PC-3 (cell line): ENCODE measurements at regions not wholly inside any gene's neighbourhood (a gene's known extent, or its start where the extent isn't known, plus 50 kb on each side); places are given as distances from the start of the nearest gene placed in this dataset.

ENCODE experiments used
- ATAC-seq: fragments of 200-7000 bp; cut with Tn5 transposase; 2 replicates; pipeline ENCODE4 v1.9.1; 2020; ENCODE audit warnings: mild to moderate bottlenecking, moderate library complexity
- BruUV-seq: library from RNA; stranded (reverse); fragments of 400-500 nt; replicated peaks from 2 replicates; lab custom pipeline; 2021; lab: Mats Ljungman, UMichigan
- CTCF ChIA-PET: fragments of 300-600 bp; sonication (Branson Sonifier 250); formaldehyde crosslinking; loops from one replicate; lab custom pipeline; 2022; ENCODE audit warnings: antibody characterized with exemption; lab: Charles Lee
- POLR2A ChIA-PET: fragments of 300-600 bp; sonication (Branson Sonifier 250); formaldehyde crosslinking; loops from one replicate; lab custom pipeline; 2022; ENCODE audit warnings: antibody characterized with exemption; ENCODE audit not compliant: unreplicated experiment; lab: Charles Lee
- DNase-seq: peaks from one replicate; pipeline ENCODE4 v3.0.0-alpha.2; 2015
- H2AFZ ChIP-seq: fragments of 300-600 bp; sonication (generic); 2 replicates; pipeline ENCODE4 v1.6.0; 2016; ENCODE audit warnings: antibody characterized with exemption, low read length
- H3F3A ChIP-seq: fragments of 300-600 bp; sonication (generic); one replicate; pipeline ENCODE4 v1.6.0; 2017; ENCODE audit warnings: antibody characterized with exemption, low read length, control low read depth, mild to moderate bottlenecking; ENCODE audit not compliant: unreplicated experiment
- H3K27ac ChIP-seq: fragments of 300-600 bp; sonication (generic); 2 replicates; pipeline ENCODE4 v1.5.1; 2016; ENCODE audit warnings: mild to moderate bottlenecking, low read length
- H3K27me3 ChIP-seq: fragments of 300-600 bp; sonication (generic); 2 replicates; pipeline ENCODE4 v1.6.1; 2016; ENCODE audit warnings: low read length, mixed read lengths
- H3K36me3 ChIP-seq: fragments of 300-600 bp; sonication (generic); 2 replicates; pipeline ENCODE4 v1.6.1; 2016; ENCODE audit warnings: low read depth, mixed run types, low read length, mixed read lengths
- H3K4me1 ChIP-seq: fragments of 300-600 bp; sonication (generic); 2 replicates; pipeline ENCODE4 v1.5.1; 2016; ENCODE audit warnings: low read length; ENCODE audit not compliant: insufficient read depth
- H3K4me2 ChIP-seq: fragments of 300-600 bp; sonication (generic); 2 replicates; pipeline ENCODE4 v1.6.0; 2016; ENCODE audit warnings: low read length
- H3K4me3 ChIP-seq: fragments of 300-600 bp; sonication (generic); 2 replicates; pipeline ENCODE4 v1.5.1; 2016; ENCODE audit warnings: mild to moderate bottlenecking, low read length, mixed read lengths
- H3K79me2 ChIP-seq: fragments of 300-600 bp; sonication (generic); 2 replicates; pipeline ENCODE4 v1.6.1; 2017; ENCODE audit warnings: low read length, mixed read lengths
- H3K9ac ChIP-seq: fragments of 300-600 bp; sonication (generic); 2 replicates; pipeline ENCODE4 v1.6.0; 2016; ENCODE audit warnings: mild to moderate bottlenecking, low read length
- H3K9me2 ChIP-seq: fragments of 300-600 bp; sonication (generic); replicated peaks from 2 replicates; pipeline ENCODE4 v1.6.1; 2016; ENCODE audit warnings: mixed run types, low read length, mixed read lengths
- H3K9me3 ChIP-seq: fragments of 300-600 bp; sonication (generic); 2 replicates; pipeline ENCODE4 v1.6.1; 2016; ENCODE audit warnings: low read length, mixed read lengths
- H4K20me1 ChIP-seq: fragments of 300-600 bp; sonication (generic); 2 replicates; pipeline ENCODE4 v1.6.1; 2016; ENCODE audit warnings: low read length, mixed read lengths
- CTCF ChIP-seq: fragments of 300-600 bp; sonication (generic); conservative IDR thresholded peaks from 2 replicates; pipeline ENCODE4 v1.5.1; 2017; ENCODE audit warnings: antibody characterized with exemption, low read depth, mild to moderate bottlenecking, low read length
- EZH2 ChIP-seq: fragments of 300-600 bp; sonication (generic); IDR thresholded peaks from one replicate; pipeline ENCODE4 v1.6.1; 2017; ENCODE audit warnings: antibody characterized with exemption, mild to moderate bottlenecking, low read length; ENCODE audit not compliant: unreplicated experiment
- EZH2phosphoT487 ChIP-seq: fragments of 300-600 bp; sonication (generic); IDR thresholded peaks from 2 replicates; pipeline ENCODE4 v1.6.1; 2018; ENCODE audit warnings: mild to moderate bottlenecking, antibody characterized with exemption, low read length, borderline replicate concordance
- intact Hi-C: fragments of 100-400 bp; cut with micrococcal nuclease; formaldehyde crosslinking; loops from 2 replicates; pipeline ENCODE4 v1.9.0; 2023

GRCh38 chr3:145900056-145900829 is 260.7 kb downstream of the PLOD2 start:
- ChIA-PET POLR2A (no interaction called here), CTCF (no interaction called here)
- intact Hi-C loops: no loop called here
- H3K9ac ChIP-seq: no peak overlapping the region
- H3F3A ChIP-seq: no peaks in the 10 kb centered on the region
- H3K4me1 ChIP-seq: no peaks in the 10 kb centered on the region
- H2AFZ ChIP-seq: no peak overlapping the region
- H3K9me3 ChIP-seq: no peaks in the 10 kb centered on the region
- no peak for ATAC-seq
- no peak overlapping the region for H3K4me2 ChIP-seq
- H3K4me3 ChIP-seq: no peak overlapping the region
- no peaks in the 10 kb centered on the region for H3K27me3 ChIP-seq
- TF ChIP-seq EZH2: no peak
- TF ChIP-seq EZH2phosphoT487: no peak
- TF ChIP-seq CTCF: no peak
- H3K9me2 ChIP-seq: no peaks in the 10 kb centered on the region
- no peaks in the 10 kb centered on the region for H4K20me1 ChIP-seq
- H3K36me3 ChIP-seq: no peaks in the 10 kb centered on the region
- no TSS peak for BruUV-seq
- no peaks in the 10 kb centered on the region for H3K79me2 ChIP-seq
- H3K27ac ChIP-seq: no peak overlapping the region
- no peak for DNase-seq

GRCh38 chr3:145902166-145902565 is 258.8 kb downstream of the PLOD2 start:
- CTCF ChIA-PET: no interaction called here
- H4K20me1 ChIP-seq: no peaks in the 10 kb centered on the region
- no peak for DNase-seq

GRCh38 chr3:145903472-145904013 is 257.4 kb downstream of the PLOD2 start:
- Histone ChIP-seq H2AFZ (no peak overlapping the region), H3K4me1 (no peaks in the 10 kb centered on the region), H3K36me3 (no peaks in the 10 kb centered on the region), H4K20me1 (no peaks in the 10 kb centered on the region), H3K27me3 (no peaks in the 10 kb centered on the region), H3K9me3 (no peaks in the 10 kb centered on the region), H3K9ac (no peak overlapping the region), H3F3A (no peaks in the 10 kb centered on the region), H3K4me3 (no peak overlapping the region), H3K9me2 (no peaks in the 10 kb centered on the region), H3K27ac (no peak overlapping the region), H3K79me2 (no peaks in the 10 kb centered on the region), H3K4me2 (no peak overlapping the region)
- no peak for ATAC-seq
- TF ChIP-seq EZH2phosphoT487 (no peak), CTCF (no peak), EZH2 (no peak)
- POLR2A ChIA-PET: no interaction called here
- DNase-seq: no peak
- BruUV-seq: no TSS peak
- CTCF ChIA-PET: no interaction called here
- intact Hi-C loops: no loop called here

More at GRCh38 chr3:145902166-145902565, 258.8 kb downstream of the PLOD2 start:
- POLR2A ChIA-PET: no interaction called here
- no peak overlapping the region for H3K4me3 ChIP-seq
- no peak overlapping the region for H3K27ac ChIP-seq
- H2AFZ ChIP-seq: no peak overlapping the region
- TF ChIP-seq EZH2phosphoT487: no peak
- no peak for ATAC-seq
- H3K9ac ChIP-seq: no peak overlapping the region
- no peak overlapping the region for H3K4me2 ChIP-seq
- intact Hi-C loops: no loop called here
- H3K79me2 ChIP-seq: no peaks in the 10 kb centered on the region
- H3K9me2 ChIP-seq: no peaks in the 10 kb centered on the region
- H3K36me3 ChIP-seq: no peaks in the 10 kb centered on the region
- H3F3A ChIP-seq: no peaks in the 10 kb centered on the region
- no peaks in the 10 kb centered on the region for H3K27me3 ChIP-seq
- H3K4me1 ChIP-seq: no peaks in the 10 kb centered on the region
- BruUV-seq: no TSS peak
- H3K9me3 ChIP-seq: no peaks in the 10 kb centered on the region
